ENCODE measurements at regions not wholly inside any gene's neighbourhood (a gene's known extent, or its start where the extent isn't known, plus 50 kb on each side); places are given as distances from the start of the nearest gene placed in this dataset.
"Not testable (repeated sequence)": the region's sequence is repeated elsewhere in the genome, so short reads cannot be mapped to it uniquely, and the experiment has no call there.

DNA sequence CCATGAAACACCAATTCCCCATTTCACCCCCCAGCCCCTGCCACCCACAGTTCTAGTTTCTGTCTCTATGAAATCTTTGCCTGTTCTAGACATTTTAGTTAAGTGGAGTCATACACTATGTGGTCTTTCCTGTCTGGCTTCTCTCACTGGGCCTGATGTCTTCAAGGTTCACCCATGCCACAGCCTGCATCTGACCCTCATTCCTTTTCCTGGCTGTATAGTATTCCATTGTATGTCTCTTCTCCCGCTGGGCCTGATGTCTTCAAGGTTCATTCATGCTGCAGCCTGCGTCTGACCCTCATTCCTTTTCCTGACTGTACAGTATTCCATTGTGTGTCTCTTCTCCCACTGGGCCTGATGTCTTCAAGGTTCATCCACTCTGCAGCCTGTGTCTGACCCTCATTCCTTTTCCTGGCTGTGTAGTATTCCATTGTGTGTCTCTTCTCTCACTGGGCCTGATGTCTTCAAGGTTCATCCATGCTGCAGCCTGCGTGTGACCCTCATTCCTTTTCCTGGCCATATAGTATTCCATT is 191.7 kb downstream of the CRLF2 start:
- DNase-seq (ENCODE audit: extremely low read depth, low read depth): no peak

DNA sequence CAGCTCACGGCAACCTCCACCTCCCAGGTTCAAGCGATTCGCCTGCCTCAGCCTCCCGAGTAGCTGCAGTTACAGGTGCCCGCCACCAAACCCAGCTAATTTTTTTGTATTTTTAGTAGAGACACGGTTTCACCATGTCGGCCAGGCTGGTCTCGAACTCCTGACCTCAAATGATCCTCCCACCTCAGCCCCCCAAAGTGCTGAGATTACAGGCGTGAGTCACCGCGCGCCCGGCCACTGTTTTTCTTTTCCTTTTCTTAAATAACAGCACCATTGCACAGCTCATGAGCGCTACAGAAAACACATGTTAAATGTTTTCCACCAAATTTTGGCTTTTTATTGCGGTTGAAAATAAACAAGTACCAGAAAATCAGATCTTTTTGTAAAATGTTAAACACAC is 195.5 kb downstream of the CRLF2 start:
- not testable (repeated sequence) for DNase-seq (ENCODE audit: extremely low read depth, low read depth)

DNA sequence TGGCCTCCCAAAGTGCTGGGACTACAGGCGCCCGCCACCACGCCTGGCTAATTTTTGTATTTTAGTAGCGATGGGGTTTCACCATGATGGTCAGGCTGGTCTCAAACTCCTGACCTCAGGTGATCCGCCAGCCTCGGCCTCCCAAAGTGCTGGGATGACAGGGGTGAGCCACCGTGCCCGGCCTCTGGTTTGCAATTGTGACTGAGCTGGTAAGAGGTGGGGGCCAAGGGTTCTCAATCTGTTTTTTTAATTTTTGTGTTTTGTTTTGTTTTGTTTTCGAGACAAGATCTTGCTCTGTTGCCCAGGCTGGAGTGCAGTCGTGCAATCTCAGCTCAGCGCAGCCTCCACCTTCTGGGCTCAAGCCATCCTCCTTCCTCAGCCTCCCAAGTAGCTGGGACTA is 196.2 kb downstream of the CRLF2 start:
- DNase-seq (ENCODE audit: extremely low read depth, low read depth): not testable (repeated sequence)

DNA sequence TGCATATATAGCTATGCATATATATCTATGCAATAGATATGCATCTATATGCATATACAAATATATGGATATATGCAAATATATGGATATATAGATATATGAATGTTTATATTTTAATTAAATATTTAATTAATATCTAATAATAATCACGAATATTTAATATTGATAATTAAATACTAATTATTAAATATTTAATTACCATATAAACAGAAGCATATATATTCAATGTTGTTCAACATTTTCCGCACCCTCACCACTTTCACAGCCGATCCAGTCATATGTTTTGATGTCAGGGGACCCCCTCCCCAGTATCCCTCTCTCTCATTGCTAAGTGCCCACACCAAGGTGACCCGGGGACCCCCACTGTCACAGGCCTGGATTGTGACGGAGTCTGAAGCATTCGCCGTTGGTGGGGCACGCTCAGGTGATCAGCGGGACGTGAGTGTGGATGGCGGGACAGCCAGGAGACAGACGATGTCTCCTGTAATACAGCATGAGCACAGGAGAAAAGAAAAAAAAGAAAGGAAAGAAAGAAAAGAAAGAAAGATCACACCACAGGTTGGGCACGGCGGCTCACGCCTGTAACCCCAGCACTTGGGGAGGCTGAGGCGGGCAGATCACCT is 199.7 kb downstream of the CRLF2 start:
- DNase-seq (ENCODE audit: extremely low read depth, low read depth): no peak

DNA sequence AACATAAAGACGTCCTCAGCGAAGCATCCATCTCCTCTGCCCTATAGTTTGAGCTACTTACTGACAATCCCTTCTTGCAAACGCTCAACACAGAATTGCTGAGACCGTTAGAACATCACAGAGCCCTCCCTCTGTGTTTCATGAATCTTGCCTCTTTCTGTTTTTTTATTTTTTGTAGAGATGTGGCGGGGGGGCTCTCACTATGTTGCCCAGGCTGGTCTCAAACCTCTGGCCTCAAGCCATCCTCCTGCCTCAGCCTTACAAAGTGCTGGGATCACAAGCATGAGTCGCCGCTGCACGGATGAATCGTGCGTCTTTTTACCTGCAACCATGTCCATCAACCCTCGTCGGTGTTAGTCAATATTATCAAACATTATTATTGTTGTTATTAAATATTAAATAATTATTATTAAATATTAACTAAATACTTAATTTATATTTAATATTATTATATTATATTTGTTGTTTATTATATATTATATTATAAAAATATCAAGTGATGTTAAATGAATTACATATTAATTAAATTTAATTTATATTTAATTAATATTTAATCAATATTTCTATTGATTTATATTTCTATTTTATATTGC is 200.7 kb downstream of the CRLF2 start:
- no peak for DNase-seq (ENCODE audit: extremely low read depth, low read depth)

DNA sequence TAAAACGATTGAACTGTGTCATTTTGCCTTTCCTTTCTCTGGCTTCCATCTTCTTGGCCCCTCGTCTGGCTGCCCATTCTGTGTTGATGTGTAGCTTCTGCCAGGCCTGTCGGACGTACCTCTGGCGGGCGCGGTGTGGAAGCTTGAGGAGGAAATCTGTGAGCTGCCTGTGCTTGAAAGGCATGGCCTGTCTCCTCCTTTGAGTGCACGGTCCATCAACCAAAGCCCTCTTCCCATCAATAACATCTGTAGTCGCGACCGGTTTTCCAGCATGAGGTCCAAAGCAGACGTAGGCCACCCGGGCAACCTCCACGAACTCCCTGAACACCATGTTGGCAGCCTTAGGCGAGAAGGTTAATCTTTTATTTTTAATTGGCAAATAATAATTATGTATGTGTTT is 202.7 kb downstream of the CRLF2 start:
- no peak for DNase-seq (ENCODE audit: extremely low read depth, low read depth)

DNA sequence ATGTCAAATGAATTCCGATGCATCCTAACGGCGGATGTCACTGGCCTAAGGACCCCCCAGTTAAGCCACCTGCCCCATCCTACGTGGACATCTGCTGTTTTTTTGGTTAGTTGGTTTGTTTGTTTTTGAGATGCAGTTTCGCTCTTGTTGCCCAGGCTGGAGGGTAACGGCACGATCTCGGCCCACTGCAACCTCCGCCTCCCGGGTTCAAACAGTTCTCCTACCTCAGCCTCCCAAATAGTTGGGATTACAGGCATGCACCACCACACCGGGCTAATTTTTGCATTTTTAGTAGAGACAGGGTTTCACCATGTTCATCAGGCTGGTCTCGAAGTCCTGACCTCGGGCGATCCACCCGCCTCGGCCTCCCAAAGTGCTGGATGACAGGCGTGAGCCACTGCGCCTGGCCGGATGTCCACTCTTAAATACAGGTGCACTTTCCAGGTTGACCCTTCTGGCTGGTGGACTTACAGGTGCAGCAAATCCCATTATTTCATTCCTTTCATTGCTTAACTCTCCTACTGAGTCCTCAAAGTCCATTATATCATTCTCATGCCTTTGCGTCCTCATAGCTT is 206.2 kb downstream of the CRLF2 start:
- no peak for DNase-seq (ENCODE audit: extremely low read depth, low read depth)

DNA sequence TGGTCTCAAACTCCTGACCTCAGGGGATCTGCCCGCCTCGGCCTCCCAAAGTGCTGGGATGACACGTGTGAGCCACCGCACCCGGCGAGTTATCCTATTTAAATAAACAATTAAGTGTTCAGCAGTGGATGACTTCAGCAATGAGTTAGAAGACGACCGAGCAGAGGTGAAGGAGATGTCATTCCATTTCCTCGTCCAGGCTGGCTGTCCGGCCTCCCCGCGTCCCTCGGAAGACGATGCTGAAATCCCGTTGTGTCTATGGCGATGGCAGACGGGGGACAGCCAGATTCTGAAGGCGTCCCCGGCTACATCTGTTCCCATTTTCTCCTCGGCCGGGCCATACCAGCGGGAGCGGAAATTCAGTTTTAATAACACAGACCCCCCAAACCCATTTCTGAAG is 209.8 kb downstream of the CRLF2 start:
- DNase-seq (ENCODE audit: extremely low read depth, low read depth): no peak

DNA sequence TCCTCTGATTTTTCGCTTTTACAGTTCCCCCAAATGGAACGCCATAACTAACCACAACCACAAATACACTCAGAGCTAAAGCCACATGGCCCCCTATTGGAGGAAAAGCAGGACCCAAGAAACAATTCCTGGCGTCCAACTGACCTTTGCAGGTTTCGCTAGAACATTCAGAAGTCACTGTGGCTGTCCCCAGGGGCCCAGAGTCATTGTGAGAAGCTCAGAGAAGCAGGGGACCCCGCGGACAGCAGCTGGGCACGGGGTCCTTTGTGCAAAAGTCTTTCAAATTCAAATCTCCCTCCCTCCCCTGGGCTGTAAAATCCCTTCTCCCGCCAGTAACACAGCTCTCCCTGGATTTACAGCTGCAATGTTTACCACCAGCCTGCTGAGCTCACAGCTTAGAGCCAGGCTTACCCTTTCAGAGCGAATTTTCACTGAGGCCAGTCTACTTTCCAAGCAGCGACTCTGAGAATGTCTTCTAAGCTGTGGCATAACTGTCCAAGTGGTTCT is 214.8 kb downstream of the CRLF2 start:
- DNase-seq (ENCODE audit: extremely low read depth, low read depth): no peak

DNA sequence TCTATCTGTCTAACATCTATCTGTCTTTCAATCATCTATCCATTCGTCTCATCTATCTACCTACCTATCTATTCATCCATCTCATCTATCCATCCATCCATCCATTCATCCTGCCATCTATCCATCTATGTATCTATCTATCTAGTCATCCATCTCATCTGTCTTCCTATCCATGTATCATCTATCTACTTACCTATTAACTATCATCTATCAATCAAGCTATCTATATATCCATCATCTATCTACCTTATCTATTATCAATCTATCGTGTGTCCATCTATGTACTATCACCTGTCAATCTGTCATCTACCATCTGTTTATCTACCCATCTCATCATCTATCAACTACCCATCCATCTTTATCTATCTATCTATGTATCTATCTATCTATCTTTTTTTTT is 217.7 kb downstream of the CRLF2 start:
- DNase-seq (ENCODE audit: extremely low read depth, low read depth): no peak

DNA sequence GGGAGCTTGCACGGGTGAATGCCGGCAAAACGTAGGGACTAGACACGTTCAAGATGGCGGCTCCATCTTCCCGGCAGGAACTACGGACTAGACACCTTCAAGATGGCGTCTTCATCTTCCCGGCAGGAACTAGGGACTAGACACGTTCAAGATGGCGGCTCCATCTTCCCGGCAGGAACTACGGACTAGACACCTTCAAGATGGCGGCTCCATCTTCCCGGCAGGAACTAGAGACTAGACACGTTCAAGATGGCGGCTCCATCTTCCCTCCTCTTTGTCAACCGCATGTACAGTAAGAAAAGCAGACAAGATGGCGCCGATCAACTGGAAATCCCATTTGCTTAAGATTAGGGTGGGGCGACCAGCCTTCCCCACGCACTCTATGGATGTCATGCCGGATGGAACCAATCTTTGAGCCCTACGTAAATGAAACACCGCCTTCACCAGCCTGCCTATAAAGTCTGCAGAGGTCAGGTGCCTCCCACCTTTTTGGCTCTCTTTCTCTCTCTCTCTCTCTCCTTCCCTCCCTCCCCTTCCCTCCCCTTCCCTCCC is 222.4 kb downstream of the CRLF2 start:
- no peak for DNase-seq (ENCODE audit: extremely low read depth, low read depth)

DNA sequence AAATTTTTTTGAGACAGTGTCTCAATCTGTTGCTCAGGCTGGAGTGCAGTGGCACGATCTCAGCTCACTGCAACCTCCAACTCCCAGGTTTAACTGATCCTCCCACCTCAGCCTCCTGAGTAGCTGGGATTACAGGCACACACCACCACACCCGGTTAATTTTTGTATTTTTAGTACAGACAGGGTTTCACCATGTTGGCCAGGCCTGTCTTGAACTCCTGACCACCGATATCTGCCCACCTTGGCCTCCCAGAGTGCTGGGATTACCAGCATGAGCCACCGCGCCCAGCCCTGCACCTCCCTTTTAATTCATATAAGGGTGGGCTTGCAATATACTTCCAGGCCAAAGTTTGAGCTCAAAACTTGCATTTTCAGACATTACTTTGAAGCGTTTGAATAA is 223.9 kb downstream of the CRLF2 start:
- not testable (repeated sequence) for DNase-seq (ENCODE audit: extremely low read depth, low read depth)

DNA sequence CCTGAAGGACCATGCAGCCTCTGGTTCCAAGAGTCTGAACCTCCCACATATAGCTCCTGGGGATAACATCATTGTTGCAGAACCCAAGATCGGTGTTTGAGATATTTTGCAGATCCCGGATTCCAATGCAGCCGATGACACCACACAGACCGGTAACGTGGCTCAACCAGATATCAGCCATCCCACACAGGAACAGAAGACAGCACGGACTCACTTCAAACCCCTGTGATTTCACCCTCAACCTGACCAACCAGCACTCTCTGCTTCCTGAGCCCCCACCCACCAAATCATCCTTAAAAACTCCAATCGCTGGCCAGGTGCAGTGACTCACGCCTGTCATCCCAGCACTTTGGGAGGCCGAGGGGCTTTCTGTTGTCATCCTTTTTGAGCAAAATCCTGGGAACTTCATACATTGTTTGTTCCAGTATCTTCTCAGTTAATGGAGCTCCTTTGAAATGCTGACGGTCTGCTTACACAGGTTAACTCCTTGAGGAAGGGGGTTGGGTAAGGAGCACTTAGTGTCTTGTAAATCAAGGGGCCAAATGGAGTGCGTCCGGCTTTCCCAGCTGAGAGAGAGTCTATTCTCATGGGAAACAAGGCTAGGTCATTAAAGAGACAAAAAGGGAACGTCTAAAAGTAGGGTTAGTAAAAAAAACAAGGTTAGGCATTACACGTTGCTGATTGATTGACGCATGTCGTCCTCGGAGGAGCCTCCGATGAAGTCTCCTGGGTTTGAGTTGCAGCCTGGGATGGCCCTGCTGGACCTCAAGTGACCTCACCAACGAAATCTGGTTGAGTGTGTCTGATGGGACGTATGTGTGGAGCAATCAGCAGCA is 230.4 kb downstream of the CRLF2 start:
- DNase-seq (ENCODE audit: extremely low read depth, low read depth): no peak

DNA sequence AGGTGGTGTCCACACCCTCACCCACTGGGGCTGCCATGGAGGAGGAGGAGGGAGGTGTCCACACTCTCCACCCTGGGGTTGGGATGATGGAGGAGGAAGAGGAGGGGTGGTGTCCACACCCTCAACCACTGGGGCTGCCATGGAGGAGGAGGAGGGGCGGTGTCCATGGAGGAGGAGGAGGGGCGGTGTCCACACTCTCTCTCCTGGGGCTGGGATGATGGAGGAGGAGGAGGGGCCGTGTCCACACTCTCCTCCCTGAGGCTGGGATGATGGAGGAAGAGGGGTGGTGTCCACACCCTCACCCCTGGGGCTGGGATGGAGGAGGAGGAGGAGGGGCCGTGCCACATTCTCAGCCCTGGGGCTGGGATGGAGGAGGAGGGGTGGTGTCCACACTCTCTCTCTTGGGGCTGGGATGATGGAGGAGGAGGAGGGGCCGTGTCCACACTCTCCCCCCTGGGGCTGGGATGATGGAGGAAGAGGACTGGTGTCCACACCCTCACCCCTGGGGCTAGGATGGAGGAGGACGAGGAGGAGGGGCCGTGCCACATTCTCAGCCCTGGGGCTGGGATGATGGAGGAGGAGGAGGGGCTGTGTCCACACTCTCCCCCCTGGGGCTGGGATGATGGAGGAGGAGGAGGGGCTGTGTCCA is 231.7 kb downstream of the CRLF2 start:
- no peak for DNase-seq (ENCODE audit: extremely low read depth, low read depth)

DNA sequence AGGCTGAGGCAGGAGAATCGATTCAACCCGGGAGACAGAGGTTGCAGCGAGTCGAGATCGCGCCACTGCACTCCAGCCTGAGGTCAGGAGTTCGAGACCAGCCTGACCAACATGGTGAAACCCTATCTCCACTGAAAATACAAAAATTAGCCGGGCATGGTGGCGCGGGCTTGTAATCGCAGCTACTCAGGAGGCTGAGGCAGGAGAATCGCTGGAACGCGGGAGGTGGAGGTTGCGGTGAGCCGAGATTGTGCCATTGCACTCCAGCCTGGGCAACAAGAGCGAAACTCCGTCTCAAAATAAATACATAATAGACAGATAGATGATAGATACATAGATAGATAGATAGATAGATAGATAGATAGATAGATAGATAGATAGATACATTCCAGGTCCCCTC is 233.3 kb downstream of the CRLF2 start:
- DNase-seq (ENCODE audit: extremely low read depth, low read depth): not testable (repeated sequence)

DNA sequence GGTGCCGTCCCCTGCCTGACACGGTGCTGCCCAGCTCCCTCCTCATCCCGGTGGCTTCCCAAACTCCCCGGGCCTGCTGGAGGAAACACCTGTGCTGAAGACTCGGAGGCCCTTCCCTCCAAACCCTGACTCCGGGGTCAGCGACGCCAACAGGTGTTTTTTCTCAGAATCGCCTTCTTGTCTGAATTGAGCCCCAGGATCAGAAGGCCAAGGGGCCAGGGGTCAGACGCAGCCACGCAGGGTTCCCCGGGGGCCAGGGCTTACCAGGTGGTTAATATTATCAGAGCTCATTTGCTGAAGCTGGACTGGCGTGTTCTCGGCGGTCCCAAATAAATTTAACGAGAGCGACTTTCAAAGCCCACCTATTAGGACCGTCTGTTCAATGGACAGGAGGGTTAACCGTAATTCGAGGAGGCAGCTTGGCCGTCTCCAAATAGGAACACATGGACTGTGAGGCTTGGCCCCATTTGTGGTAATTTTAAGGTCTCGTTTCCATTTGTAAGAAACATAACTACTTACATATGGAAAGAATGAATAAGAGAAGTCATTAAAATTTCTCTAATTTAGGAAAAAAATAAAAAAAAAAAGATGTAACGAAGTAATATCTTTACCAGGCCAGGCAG is 239.3 kb downstream of the CRLF2 start:
- DNase-seq (ENCODE audit: extremely low read depth, low read depth): no peak

DNA sequence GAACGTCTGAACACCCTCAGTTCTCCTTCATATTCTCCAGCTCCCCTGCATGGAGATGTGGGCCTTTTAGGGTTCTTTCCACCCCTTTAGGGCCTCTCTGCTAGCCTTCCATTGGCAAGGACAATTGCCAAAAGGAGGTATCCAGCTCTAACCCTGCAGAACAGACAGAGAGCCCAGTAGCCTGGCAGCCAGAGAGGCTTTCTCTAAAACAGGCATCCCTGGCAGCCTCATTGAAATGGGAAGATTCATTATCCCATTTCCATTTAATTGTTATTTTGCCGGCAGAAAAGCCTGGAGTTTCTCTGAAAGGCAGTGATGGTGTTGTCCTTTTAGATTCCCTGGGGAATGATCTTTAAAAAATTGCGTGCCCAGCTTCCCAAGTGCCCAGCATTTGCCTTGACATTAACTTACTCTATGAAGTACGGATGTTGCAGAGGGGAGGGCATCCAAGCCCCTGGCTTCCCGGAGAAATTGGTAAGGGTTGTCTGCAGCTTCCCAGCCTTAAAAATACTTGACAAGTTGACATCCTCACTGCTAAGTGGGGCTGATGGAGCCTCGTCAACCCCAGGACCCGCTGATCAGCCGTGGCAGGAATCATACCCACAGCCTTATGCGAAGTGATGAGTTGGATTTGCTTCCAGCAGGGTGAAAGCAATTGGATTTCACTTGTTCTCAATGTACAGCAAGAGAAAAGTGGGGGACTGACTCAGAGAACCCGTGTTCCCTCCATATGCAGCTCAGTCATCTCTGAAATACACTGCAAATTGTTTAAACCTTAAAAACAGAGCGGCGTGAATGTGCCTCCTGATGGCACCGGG is 244.1 kb downstream of the CRLF2 start:
- DNase-seq (ENCODE audit: extremely low read depth, low read depth): no peak

DNA sequence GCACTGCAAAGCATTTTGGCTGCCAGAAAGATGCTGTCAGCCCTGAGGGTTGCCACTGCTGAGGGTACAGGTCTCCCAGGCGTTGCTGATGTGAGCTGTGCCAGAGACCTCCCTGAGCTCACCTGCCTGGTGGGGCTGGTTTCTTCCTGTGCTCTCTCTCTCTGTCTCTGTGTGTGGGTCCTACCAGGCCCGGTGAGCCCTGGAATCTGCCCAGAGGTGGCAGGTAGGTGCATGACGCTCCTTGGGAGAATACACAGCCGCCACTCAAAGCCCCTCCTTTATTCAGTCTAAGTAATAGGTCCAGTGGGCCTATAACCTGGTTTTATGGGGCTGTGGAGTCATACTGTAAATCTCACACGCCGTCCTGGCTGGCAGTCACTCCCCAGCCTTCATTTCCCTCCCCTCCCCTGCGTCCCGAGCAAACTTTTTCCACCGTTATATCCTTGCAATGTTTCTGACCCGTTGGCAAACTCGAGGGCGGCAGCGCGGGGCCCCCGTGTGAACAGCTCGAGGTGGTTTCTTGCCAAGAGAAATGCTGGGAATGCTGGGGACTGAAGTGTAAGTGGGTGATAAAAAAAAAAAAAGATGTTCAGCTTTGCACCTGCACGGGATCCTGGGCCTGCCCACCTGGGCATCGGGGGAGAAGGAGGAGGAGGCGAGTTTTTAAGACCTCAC is 245.9 kb downstream of the CRLF2 start:
- DNase-seq (ENCODE audit: extremely low read depth, low read depth): no peak
